IMR-90 (cell line): ENCODE measurements at regions not wholly inside any gene's neighbourhood (a gene's known extent, or its start where the extent isn't known, plus 50 kb on each side); places are given as distances from the start of the nearest gene placed in this dataset.

Source experiments
- ATAC-seq: fragments of 200-7000 bp; cut with Tn5 transposase; 2 replicates; pipeline ENCODE4 v1.9.1; 2020; ENCODE audit warnings: low read depth, mild to moderate bottlenecking, moderate library complexity
- BruUV-seq: library from RNA; stranded (reverse); fragments of 400-500 nt; replicated peaks from 2 replicates; lab custom pipeline; 2021; lab: Mats Ljungman, UMichigan
- CTCF ChIA-PET: fragments of 300-600 bp; formaldehyde crosslinking; extraction: SDS; loops from one replicate; lab custom pipeline; 2021; ENCODE audit warnings: antibody characterized with exemption; lab: Yijun Ruan, JAX
- POLR2A ChIA-PET: fragments of 300-600 bp; sonication (Branson Sonifier 250); formaldehyde crosslinking; loops from one replicate; lab custom pipeline; 2022; ENCODE audit warnings: antibody characterized with exemption; ENCODE audit not compliant: unreplicated experiment; lab: Charles Lee
- DNase-seq: peaks from one replicate; pipeline ENCODE4 v3.0.0; 2013
- H2AFZ ChIP-seq: replicated peaks from 2 replicates; pipeline ENCODE3; 2013; ENCODE audit warnings: low read length, mild to moderate bottlenecking; ENCODE audit not compliant: poor library complexity
- H2AK5ac ChIP-seq: 2 replicates; pipeline ENCODE4 v1.6.1; 2013; ENCODE audit warnings: low read depth, low read length, inconsistent platforms
- H2AK9ac ChIP-seq: replicated peaks from 2 replicates; pipeline ENCODE3; 2013; ENCODE audit warnings: mild to moderate bottlenecking, low read depth, low read length, moderate library complexity; ENCODE audit not compliant: poor library complexity
- H2BK120ac ChIP-seq: 2 replicates; pipeline ENCODE4 v1.6.1; 2013; ENCODE audit warnings: low read depth, low read length, inconsistent platforms
- H2BK15ac ChIP-seq: 3 replicates; pipeline ENCODE4 v1.6.1; 2013; ENCODE audit warnings: low read depth, low read length, inconsistent platforms
- H2BK20ac ChIP-seq: 2 replicates; pipeline ENCODE4 v1.6.1; 2013; ENCODE audit warnings: low read depth, mild to moderate bottlenecking, inconsistent platforms, low read length, moderate library complexity
- H2BK5ac ChIP-seq: 2 replicates; pipeline ENCODE4 v1.6.1; 2013; ENCODE audit warnings: mild to moderate bottlenecking, low read depth, low read length, inconsistent platforms; ENCODE audit not compliant: poor library complexity, severe bottlenecking
- H3K14ac ChIP-seq: replicated peaks from 2 replicates; pipeline ENCODE4 v1.6.1; 2013; ENCODE audit warnings: low read depth, low read length, inconsistent platforms
- H3K18ac ChIP-seq: 2 replicates; pipeline ENCODE4 v1.6.1; 2013; ENCODE audit warnings: low read depth, low read length, control low read depth
- H3K23ac ChIP-seq: 2 replicates; pipeline ENCODE4 v1.6.1; 2013; ENCODE audit warnings: low read depth, low read length, inconsistent platforms
- H3K27ac ChIP-seq: 2 replicates; pipeline ENCODE4 v1.5.1; 2013; ENCODE audit warnings: mild to moderate bottlenecking, control low read depth, low read length; ENCODE audit not compliant: insufficient read depth
- H3K27me3 ChIP-seq: 2 replicates; pipeline ENCODE4 v1.6.1; 2013; ENCODE audit warnings: low read length; ENCODE audit not compliant: control insufficient read depth, insufficient read depth
- H3K36me3 ChIP-seq: 2 replicates; pipeline ENCODE4 v1.6.1; 2013; ENCODE audit warnings: low read length, mixed read lengths; ENCODE audit not compliant: control insufficient read depth, insufficient read depth
- H3K4ac ChIP-seq: 2 replicates; pipeline ENCODE4 v1.6.1; 2013; ENCODE audit warnings: low read depth, low read length, inconsistent platforms
- H3K4me1 ChIP-seq: 2 replicates; pipeline ENCODE4 v1.6.1; 2013; ENCODE audit warnings: low read length, mixed read lengths; ENCODE audit not compliant: control insufficient read depth, insufficient read depth
- H3K4me2 ChIP-seq: 2 replicates; pipeline ENCODE4 v1.6.1; 2013; ENCODE audit warnings: low read depth, mild to moderate bottlenecking, control low read depth, low read length, moderate library complexity
- H3K4me3 ChIP-seq: 2 replicates; pipeline ENCODE4 v1.5.1; 2013; ENCODE audit warnings: low read depth, mild to moderate bottlenecking, control low read depth, low read length, moderate library complexity; ENCODE audit not compliant: insufficient read depth
- H3K56ac ChIP-seq: 2 replicates; pipeline ENCODE4 v1.6.1; 2013; ENCODE audit warnings: low read length, inconsistent platforms; ENCODE audit not compliant: insufficient read depth; ENCODE audit errors: extremely low read depth
- H3K79me1 ChIP-seq, 2 experiments: 2 replicates each; pipeline ENCODE4 v1.6.1; 2013; ENCODE audit warnings: low read length in 2 of 2, inconsistent platforms in 1 of 2, low read depth in 1 of 2
- H3K9ac ChIP-seq: 2 replicates; pipeline ENCODE4 v1.6.1; 2013; ENCODE audit warnings: low read depth, low read length, control low read depth
- H3K9me1 ChIP-seq: 2 replicates; pipeline ENCODE4 v1.6.1; 2013; ENCODE audit warnings: low read length, inconsistent platforms; ENCODE audit not compliant: insufficient read depth
- H3K9me3 ChIP-seq: 2 replicates; pipeline ENCODE4 v1.6.1; 2013; ENCODE audit warnings: low read length; ENCODE audit not compliant: control insufficient read depth, insufficient read depth
- H4K20me1 ChIP-seq: 2 replicates; pipeline ENCODE4 v1.6.1; 2013; ENCODE audit warnings: low read length, inconsistent platforms; ENCODE audit not compliant: insufficient read depth
- H4K5ac ChIP-seq: 2 replicates; pipeline ENCODE4 v1.6.1; 2013; ENCODE audit warnings: mild to moderate bottlenecking, low read depth, low read length, control low read depth
- H4K8ac ChIP-seq, 2 experiments: 2 replicates each; pipeline ENCODE4 v1.6.1; 2013; ENCODE audit warnings: low read depth in 2 of 2, low read length in 2 of 2, control low read depth in 1 of 2, inconsistent platforms in 1 of 2
- H4K91ac ChIP-seq: 2 replicates; pipeline ENCODE4 v1.6.1; 2013; ENCODE audit warnings: low read depth, low read length, inconsistent platforms; ENCODE audit not compliant: insufficient read depth
- BHLHE40 ChIP-seq: fragments of 150-350 bp; IDR thresholded peaks from 2 replicates; pipeline ENCODE4 v1.6.1; 2016; ENCODE audit warnings: mild to moderate bottlenecking, low read depth, low read length
- CEBPB ChIP-seq: IDR thresholded peaks from 2 replicates; pipeline ENCODE4 v1.6.1; 2012; ENCODE audit warnings: low read depth, low read length, improper control_type of control experiment
- CHD1 ChIP-seq: IDR thresholded peaks from 2 replicates; pipeline ENCODE4 v1.6.1; 2012; ENCODE audit warnings: low read depth, low read length, improper control_type of control experiment
- CTCF ChIP-seq: conservative IDR thresholded peaks from 2 replicates; pipeline ENCODE4 v1.5.1; 2012; ENCODE audit warnings: mild to moderate bottlenecking, low read depth, low read length, improper control_type of control experiment
- ELK1 ChIP-seq: fragments of 150-350 bp; IDR thresholded peaks from 2 replicates; pipeline ENCODE4 v1.6.1; 2016; ENCODE audit warnings: low read depth, mild to moderate bottlenecking, low read length, moderate library complexity, borderline replicate concordance
- FOS ChIP-seq: fragments of 150-350 bp; IDR thresholded peaks from 2 replicates; pipeline ENCODE4 v1.6.1; 2016; ENCODE audit warnings: low read depth, low read length
- RCOR1 ChIP-seq: IDR thresholded peaks from 2 replicates; pipeline ENCODE4 v1.6.1; 2012; ENCODE audit warnings: mild to moderate bottlenecking, low read length, improper control_type of control experiment; ENCODE audit not compliant: insufficient replicate concordance
- RFX5 ChIP-seq: IDR thresholded peaks from 2 replicates; pipeline ENCODE4 v1.8.0; 2012; ENCODE audit warnings: low read depth, mild to moderate bottlenecking, low read length, moderate library complexity
- WGBS, 2 experiments: methylation state at CpG; one replicate each; pipeline versions ENCODE4 v1.1.5 to v1.1.7; 2013; ENCODE audit warnings: missing lambda C conversion rate in 2 of 2; ENCODE audit not compliant: insufficient read length in 1 of 2; ENCODE audit errors: extremely low coverage in 2 of 2; 5-methylcytosine and 5-hydroxymethylcytosine counted together
- dilution Hi-C: fragments of 300-500 bp; cut with HindIII; formaldehyde crosslinking; loops from one replicate; pipeline ENCODE4 v1.14.3; 2018; ENCODE audit warnings: low sequenced_read_pairs; ENCODE audit not compliant: unreplicated experiment
- in situ Hi-C: fragments of 300-500 bp; cut with MboI; formaldehyde crosslinking; loops from 3 replicates; pipeline ENCODE4 v1.14.3; 2019; ENCODE audit warnings: low sequenced_read_pairs, inconsistent platforms, mixed read lengths
- intact Hi-C: fragments of 100-400 bp; cut with micrococcal nuclease; formaldehyde crosslinking; loops from 2 replicates; pipeline ENCODE4 v1.10.0; 2022

- Histone ChIP-seq H3K79me1 (no peaks in the 10 kb centered on the region), H3K18ac (no peak overlapping the region), H2BK5ac (no peak overlapping the region), H3K23ac (no peak overlapping the region), H3K9me1 (no peaks in the 10 kb centered on the region), H2BK120ac (no peak overlapping the region), H3K9me3 (no peaks in the 10 kb centered on the region), H4K8ac (no peak overlapping the region), H2AFZ (no peak overlapping the region), H3K36me3 (no peaks in the 10 kb centered on the region), H3K4ac (no peak overlapping the region), H2BK20ac (no peak overlapping the region), H3K4me1 (no peaks in the 10 kb centered on the region), H2BK15ac (no peak overlapping the region), H3K14ac (no peak overlapping the region), H3K27ac (no peak overlapping the region), H4K91ac (no peak overlapping the region), H4K20me1 (no peaks in the 10 kb centered on the region), H4K5ac (no peak overlapping the region), H3K4me2 (no peak overlapping the region), H3K27me3 (no peaks in the 10 kb centered on the region), H3K9ac (no peak overlapping the region), H2AK5ac (no peak overlapping the region), H3K56ac (no peak overlapping the region), H3K4me3 (no peak overlapping the region), H2AK9ac (no peak overlapping the region)
- dilution Hi-C loops (no loop called here), in situ Hi-C loops (loop anchor here (5.0 kb wide), 2 partner anchors 276 to 391 kb away; no protein-coding TSS in a partner anchor), intact Hi-C loops (no loop called here)
- no peak for DNase-seq
- CTCF ChIA-PET = interaction anchor here (0.9 to 4.1 kb wide), 2 partner anchors 80 to 395 kb away, joined by 3 to 26 read pairs; no protein-coding TSS in a partner anchor
- no TSS peak for BruUV-seq
- no peak for TF ChIP-seq FOS
- no peak for TF ChIP-seq CTCF
- TF ChIP-seq RFX5 = no peak
- TF ChIP-seq CHD1 = no peak
- no peak for TF ChIP-seq CEBPB
- no peak for TF ChIP-seq RCOR1
- no peak for TF ChIP-seq ELK1
- no peak for TF ChIP-seq BHLHE40
- WGBS, 2 experiments = no CpG with 5 or more reads among the region's 5 CpGs
- POLR2A ChIA-PET = no interaction called here
- no peak for ATAC-seq
Measured at GRCh38 chr18:32553174-32553573, 82.5 kb upstream of the GAREM1 start.
